ENCODE measurements at regions not wholly inside any gene's neighbourhood (a gene's known extent, or its start where the extent isn't known, plus 50 kb on each side); places are given as distances from the start of the nearest gene placed in this dataset.

- Mint-ChIP-seq H3K4me1 (peaks cover 25% of the 10 kb centered on the region), H3K27ac (no peak overlapping the region), H3K36me3 (no peaks in the 10 kb centered on the region), H3K4me3 (no peak overlapping the region), H3K9me3 (no peaks in the 10 kb centered on the region), H3K27me3 (ENCODE audit: insufficient read depth, low read depth) (peaks cover 14% of the 10 kb centered on the region)
- no peak for DNase-seq (ENCODE audit: low spot score)
- Histone ChIP-seq H3K4me3 (no peak overlapping the region), H3F3A (ENCODE audit: low read depth) (peaks cover 20% of the 10 kb centered on the region), H3K9ac (no peak overlapping the region), H3K36me3 (no peaks in the 10 kb centered on the region), H3K4me1 (peaks cover 41% of the 10 kb centered on the region), H3K9me3 (ENCODE audit: low read depth) (no peaks in the 10 kb centered on the region), H3K4me2 (no peak overlapping the region), H4K20me1 (ENCODE audit: low read depth) (no peaks in the 10 kb centered on the region), H2AFZ (replicated peaks) (no peak overlapping the region), H3K79me2 (ENCODE audit: low read depth) (no peaks in the 10 kb centered on the region), H3K27ac (no peak overlapping the region), H3K27me3 (no peaks in the 10 kb centered on the region)
- TF ChIP-seq EZH2phosphoT487 (IDR thresholded peaks at IDR 0.05) (no peak), EZH2 (IDR thresholded peaks at IDR 0.05) (no peak), CTCF (IDR thresholded peaks at IDR 0.05) (no peak)
Observed at GRCh38 chr10:71009126-71009525, 120.8 kb upstream of the PCBD1 start.

- Histone ChIP-seq H3K4me3 (no peak overlapping the region), H3K27ac (no peak overlapping the region), H3F3A (ENCODE audit: low read depth) (peaks cover 17% of the 10 kb centered on the region), H3K4me2 (no peak overlapping the region), H2AFZ (replicated peaks) (peak overlapping the region; percentile 76), H3K27me3 (no peaks in the 10 kb centered on the region), H4K20me1 (ENCODE audit: low read depth) (no peaks in the 10 kb centered on the region), H3K4me1 (peaks cover 30% of the 10 kb centered on the region), H3K79me2 (ENCODE audit: low read depth) (no peaks in the 10 kb centered on the region), H3K36me3 (no peaks in the 10 kb centered on the region), H3K9me3 (ENCODE audit: low read depth) (no peaks in the 10 kb centered on the region), H3K9ac (no peak overlapping the region)
- TF ChIP-seq EZH2 (IDR thresholded peaks at IDR 0.05) (no peak), EZH2phosphoT487 (IDR thresholded peaks at IDR 0.05) (no peak), CTCF (IDR thresholded peaks at IDR 0.05) (peak; percentile 17)
- H3K27ac Mint-ChIP-seq, result peak overlapping the region; percentile 47
- H3K36me3 Mint-ChIP-seq, result no peaks in the 10 kb centered on the region
- DNase-seq (ENCODE audit: low spot score), result no peak
- H3K4me3 Mint-ChIP-seq, result no peak overlapping the region
- H3K27me3 Mint-ChIP-seq (ENCODE audit: insufficient read depth, low read depth), result peaks cover 12% of the 10 kb centered on the region
- no peaks in the 10 kb centered on the region for H3K9me3 Mint-ChIP-seq
- peaks cover 27% of the 10 kb centered on the region for H3K4me1 Mint-ChIP-seq
Observed at GRCh38 chr10:71010730-71011129, 122.4 kb upstream of the PCBD1 start.

- no peaks in the 10 kb centered on the region for H4K20me1 ChIP-seq (ENCODE audit: low read depth)
- no peak for TF ChIP-seq EZH2 (IDR thresholded peaks at IDR 0.05)
- no peak for TF ChIP-seq EZH2phosphoT487 (IDR thresholded peaks at IDR 0.05)
- TF ChIP-seq CTCF (IDR thresholded peaks at IDR 0.05), result no peak
Observed at GRCh38 chr10:71011141-71011540, 122.8 kb upstream of the PCBD1 start.

More at GRCh38 chr10:71011141-71011540, 122.8 kb upstream of the PCBD1 start:
- Mint-ChIP-seq H3K9me3 (no peaks in the 10 kb centered on the region), H3K36me3 (no peaks in the 10 kb centered on the region), H3K27ac (peak overlapping the region; percentile 47), H3K4me1 (peaks cover 27% of the 10 kb centered on the region), H3K27me3 (ENCODE audit: insufficient read depth, low read depth) (peaks cover 12% of the 10 kb centered on the region), H3K4me3 (no peak overlapping the region)
- Histone ChIP-seq H2AFZ (replicated peaks) (peak overlapping the region; percentile 76), H3K4me1 (peaks cover 26% of the 10 kb centered on the region), H3K27ac (no peak overlapping the region), H3K36me3 (no peaks in the 10 kb centered on the region), H3K79me2 (ENCODE audit: low read depth) (no peaks in the 10 kb centered on the region), H3K27me3 (no peaks in the 10 kb centered on the region), H3K4me3 (no peak overlapping the region), H3F3A (ENCODE audit: low read depth) (peaks cover 13% of the 10 kb centered on the region), H3K4me2 (no peak overlapping the region), H3K9me3 (ENCODE audit: low read depth) (no peaks in the 10 kb centered on the region), H3K9ac (no peak overlapping the region)
- no peak for DNase-seq (ENCODE audit: low spot score)

Measured in neural progenitor cell (in vitro differentiated cells).